IMR-90 (cell line): ENCODE measurements at regions not wholly inside any gene's neighbourhood (a gene's known extent, or its start where the extent isn't known, plus 50 kb on each side); places are given as distances from the start of the nearest gene placed in this dataset.

Source experiments
- ATAC-seq: fragments of 200-7000 bp; cut with Tn5 transposase; 2 replicates; pipeline ENCODE4 v1.9.1; 2020; ENCODE audit warnings: low read depth, mild to moderate bottlenecking, moderate library complexity
- BruUV-seq: library from RNA; stranded (reverse); fragments of 400-500 nt; replicated peaks from 2 replicates; lab custom pipeline; 2021; lab: Mats Ljungman, UMichigan
- CTCF ChIA-PET: fragments of 300-600 bp; formaldehyde crosslinking; extraction: SDS; loops from one replicate; lab custom pipeline; 2021; ENCODE audit warnings: antibody characterized with exemption; lab: Yijun Ruan, JAX
- POLR2A ChIA-PET: fragments of 300-600 bp; sonication (Branson Sonifier 250); formaldehyde crosslinking; loops from one replicate; lab custom pipeline; 2022; ENCODE audit warnings: antibody characterized with exemption; ENCODE audit not compliant: unreplicated experiment; lab: Charles Lee
- DNase-seq: peaks from one replicate; pipeline ENCODE4 v3.0.0; 2013
- H2AFZ ChIP-seq: replicated peaks from 2 replicates; pipeline ENCODE3; 2013; ENCODE audit warnings: low read length, mild to moderate bottlenecking; ENCODE audit not compliant: poor library complexity
- H2AK5ac ChIP-seq: 2 replicates; pipeline ENCODE4 v1.6.1; 2013; ENCODE audit warnings: low read depth, low read length, inconsistent platforms
- H2AK9ac ChIP-seq: replicated peaks from 2 replicates; pipeline ENCODE3; 2013; ENCODE audit warnings: mild to moderate bottlenecking, low read depth, low read length, moderate library complexity; ENCODE audit not compliant: poor library complexity
- H2BK120ac ChIP-seq: 2 replicates; pipeline ENCODE4 v1.6.1; 2013; ENCODE audit warnings: low read depth, low read length, inconsistent platforms
- H2BK15ac ChIP-seq: 3 replicates; pipeline ENCODE4 v1.6.1; 2013; ENCODE audit warnings: low read depth, low read length, inconsistent platforms
- H2BK20ac ChIP-seq: 2 replicates; pipeline ENCODE4 v1.6.1; 2013; ENCODE audit warnings: low read depth, mild to moderate bottlenecking, inconsistent platforms, low read length, moderate library complexity
- H2BK5ac ChIP-seq: 2 replicates; pipeline ENCODE4 v1.6.1; 2013; ENCODE audit warnings: mild to moderate bottlenecking, low read depth, low read length, inconsistent platforms; ENCODE audit not compliant: poor library complexity, severe bottlenecking
- H3K14ac ChIP-seq: replicated peaks from 2 replicates; pipeline ENCODE4 v1.6.1; 2013; ENCODE audit warnings: low read depth, low read length, inconsistent platforms
- H3K18ac ChIP-seq: 2 replicates; pipeline ENCODE4 v1.6.1; 2013; ENCODE audit warnings: low read depth, low read length, control low read depth
- H3K23ac ChIP-seq: 2 replicates; pipeline ENCODE4 v1.6.1; 2013; ENCODE audit warnings: low read depth, low read length, inconsistent platforms
- H3K27ac ChIP-seq: 2 replicates; pipeline ENCODE4 v1.5.1; 2013; ENCODE audit warnings: mild to moderate bottlenecking, control low read depth, low read length; ENCODE audit not compliant: insufficient read depth
- H3K27me3 ChIP-seq: 2 replicates; pipeline ENCODE4 v1.6.1; 2013; ENCODE audit warnings: low read length; ENCODE audit not compliant: control insufficient read depth, insufficient read depth
- H3K36me3 ChIP-seq: 2 replicates; pipeline ENCODE4 v1.6.1; 2013; ENCODE audit warnings: low read length, mixed read lengths; ENCODE audit not compliant: control insufficient read depth, insufficient read depth
- H3K4ac ChIP-seq: 2 replicates; pipeline ENCODE4 v1.6.1; 2013; ENCODE audit warnings: low read depth, low read length, inconsistent platforms
- H3K4me1 ChIP-seq: 2 replicates; pipeline ENCODE4 v1.6.1; 2013; ENCODE audit warnings: low read length, mixed read lengths; ENCODE audit not compliant: control insufficient read depth, insufficient read depth
- H3K4me2 ChIP-seq: 2 replicates; pipeline ENCODE4 v1.6.1; 2013; ENCODE audit warnings: low read depth, mild to moderate bottlenecking, control low read depth, low read length, moderate library complexity
- H3K4me3 ChIP-seq: 2 replicates; pipeline ENCODE4 v1.5.1; 2013; ENCODE audit warnings: low read depth, mild to moderate bottlenecking, control low read depth, low read length, moderate library complexity; ENCODE audit not compliant: insufficient read depth
- H3K56ac ChIP-seq: 2 replicates; pipeline ENCODE4 v1.6.1; 2013; ENCODE audit warnings: low read length, inconsistent platforms; ENCODE audit not compliant: insufficient read depth; ENCODE audit errors: extremely low read depth
- H3K79me1 ChIP-seq, 2 experiments: 2 replicates each; pipeline ENCODE4 v1.6.1; 2013; ENCODE audit warnings: low read length in 2 of 2, inconsistent platforms in 1 of 2, low read depth in 1 of 2
- H3K9ac ChIP-seq: 2 replicates; pipeline ENCODE4 v1.6.1; 2013; ENCODE audit warnings: low read depth, low read length, control low read depth
- H3K9me1 ChIP-seq: 2 replicates; pipeline ENCODE4 v1.6.1; 2013; ENCODE audit warnings: low read length, inconsistent platforms; ENCODE audit not compliant: insufficient read depth
- H3K9me3 ChIP-seq: 2 replicates; pipeline ENCODE4 v1.6.1; 2013; ENCODE audit warnings: low read length; ENCODE audit not compliant: control insufficient read depth, insufficient read depth
- H4K20me1 ChIP-seq: 2 replicates; pipeline ENCODE4 v1.6.1; 2013; ENCODE audit warnings: low read length, inconsistent platforms; ENCODE audit not compliant: insufficient read depth
- H4K5ac ChIP-seq: 2 replicates; pipeline ENCODE4 v1.6.1; 2013; ENCODE audit warnings: mild to moderate bottlenecking, low read depth, low read length, control low read depth
- H4K8ac ChIP-seq, 2 experiments: 2 replicates each; pipeline ENCODE4 v1.6.1; 2013; ENCODE audit warnings: low read depth in 2 of 2, low read length in 2 of 2, control low read depth in 1 of 2, inconsistent platforms in 1 of 2
- H4K91ac ChIP-seq: 2 replicates; pipeline ENCODE4 v1.6.1; 2013; ENCODE audit warnings: low read depth, low read length, inconsistent platforms; ENCODE audit not compliant: insufficient read depth
- FOS ChIP-seq: fragments of 150-350 bp; IDR thresholded peaks from 2 replicates; pipeline ENCODE4 v1.6.1; 2016; ENCODE audit warnings: low read depth, low read length
- USF2 ChIP-seq: fragments of 150-350 bp; IDR thresholded peaks from 2 replicates; pipeline ENCODE4 v1.6.1; 2017; ENCODE audit warnings: mild to moderate bottlenecking, antibody characterized with exemption, low read length, low read depth
- WGBS, 2 experiments: methylation state at CpG; one replicate each; pipeline versions ENCODE4 v1.1.5 to v1.1.7; 2013; ENCODE audit warnings: missing lambda C conversion rate in 2 of 2; ENCODE audit not compliant: insufficient read length in 1 of 2; ENCODE audit errors: extremely low coverage in 2 of 2; 5-methylcytosine and 5-hydroxymethylcytosine counted together
- dilution Hi-C: fragments of 300-500 bp; cut with HindIII; formaldehyde crosslinking; loops from one replicate; pipeline ENCODE4 v1.14.3; 2018; ENCODE audit warnings: low sequenced_read_pairs; ENCODE audit not compliant: unreplicated experiment
- in situ Hi-C: fragments of 300-500 bp; cut with MboI; formaldehyde crosslinking; loops from 3 replicates; pipeline ENCODE4 v1.14.3; 2019; ENCODE audit warnings: low sequenced_read_pairs, inconsistent platforms, mixed read lengths
- intact Hi-C: fragments of 100-400 bp; cut with micrococcal nuclease; formaldehyde crosslinking; loops from 2 replicates; pipeline ENCODE4 v1.10.0; 2022

GRCh38 chr2:37784759-37785149 is 113.3 kb upstream of the CDC42EP3 start:
- Histone ChIP-seq H3K4me1 (peaks cover 31% of the 10 kb centered on the region), H2AK9ac (no peak overlapping the region)
- WGBS, 2 experiments, result no CpG with 5 or more reads among the region's 5 CpGs

More at GRCh38 chr2:37784759-37785149, 113.3 kb upstream of the CDC42EP3 start:
- Histone ChIP-seq H3K9me1 (peaks cover 20% of the 10 kb centered on the region), H3K4me2 (no peak overlapping the region), H3K4me3 (no peak overlapping the region), H3K18ac (peak overlapping the region; percentile 88), H2BK20ac (peak overlapping the region; percentile 81), H3K79me1 (peaks cover 0 to 24% of the 10 kb centered on the region in 2 experiments; a peak in 2 of 4 replicates), H3K36me3 (no peaks in the 10 kb centered on the region), H4K91ac (peak overlapping the region; percentile 80), H2BK5ac (peak overlapping the region; percentile 2), H3K9ac (no peak overlapping the region), H4K5ac (peak overlapping the region; percentile 36; the same call in 1 of the 2 replicates), H3K9me3 (peaks cover 10% of the 10 kb centered on the region; the same call in 1 of the 2 replicates), H4K8ac (peak overlapping the region in 1 of 2 experiments; percentile 48; a peak in 2 of 4 replicates), H3K56ac (no peak overlapping the region), H3K14ac (peak overlapping the region; percentile 29), H3K23ac (peak overlapping the region; percentile 33; the same call in 1 of the 2 replicates), H2BK15ac (peak overlapping the region; percentile 96; the same call in 1 of the 3 replicates), H3K27me3 (no peaks in the 10 kb centered on the region), H2AK5ac (peak overlapping the region; percentile 41), H2BK120ac (peak overlapping the region; percentile 87), H4K20me1 (no peaks in the 10 kb centered on the region), H3K27ac (peak overlapping the region; percentile 39; the same call in 1 of the 2 replicates), H2AFZ (no peak overlapping the region), H3K4ac (peak overlapping the region; percentile 76)
- DNase-seq (no peak), ATAC-seq (no peak)
- ChIA-PET POLR2A (no interaction called here), CTCF (no interaction called here)
- intact Hi-C loops, result no loop called here
- no peak for TF ChIP-seq USF2
- TF ChIP-seq FOS, result no peak
- in situ Hi-C loops, result no loop called here
- dilution Hi-C loops, result no loop called here
- no TSS peak for BruUV-seq
